ENCODE measurements at regions not wholly inside any gene's neighbourhood (a gene's known extent, or its start where the extent isn't known, plus 50 kb on each side); places are given as distances from the start of the nearest gene placed in this dataset.
"Not testable (repeated sequence)": the region's sequence is repeated elsewhere in the genome, so short reads cannot be mapped to it uniquely, and the experiment has no call there.

- H3K27me3 ChIP-seq (ENCODE audit: insufficient read depth, poor library complexity, severe bottlenecking); H3K4me3 ChIP-seq (replicated peaks; ENCODE audit: insufficient read depth, low read length); DNase-seq (ENCODE audit: low read depth in 1 of 2, low spot score in 1 of 2); H3K27ac ChIP-seq (replicated peaks): not testable (repeated sequence)
Observed at GRCh38 chr7:32775809-32776208, 115.8 kb downstream of the KBTBD2 start.

- no peak for DNase-seq (ENCODE audit: low read depth in 1 of 2, low spot score in 1 of 2)
- no peak for TF ChIP-seq POLR2AphosphoS5 (IDR thresholded peaks at IDR 0.05; ENCODE audit: low read depth)
- TF ChIP-seq REST (IDR thresholded peaks at IDR 0.05; ENCODE audit: insufficient replicate concordance, low read depth), result no peak
- TF ChIP-seq CTCF (IDR thresholded peaks at IDR 0.05; ENCODE audit: insufficient read depth, low read length), result no peak
- no peak for TF ChIP-seq SPI1 (IDR thresholded peaks at IDR 0.05; ENCODE audit: borderline replicate concordance, low read depth)
- no peak for TF ChIP-seq GABPA (IDR thresholded peaks at IDR 0.05; ENCODE audit: low read depth)
- no peaks in the 10 kb centered on the region for H3K27me3 ChIP-seq (ENCODE audit: insufficient read depth, poor library complexity, severe bottlenecking)
- no peak overlapping the region for H3K27ac ChIP-seq (replicated peaks)
- H3K4me3 ChIP-seq (replicated peaks; ENCODE audit: insufficient read depth, low read length), result no peak overlapping the region
Observed at GRCh38 chr7:32774541-32774951, 117.0 kb downstream of the KBTBD2 start.

GRCh38 chr7:32768866-32769510 is 122.6 kb downstream of the KBTBD2 start:
- not testable (repeated sequence) for DNase-seq (ENCODE audit: low read depth in 1 of 2, low spot score in 1 of 2); H3K27ac ChIP-seq (replicated peaks); H3K4me3 ChIP-seq (replicated peaks; ENCODE audit: insufficient read depth, low read length); H3K27me3 ChIP-seq (ENCODE audit: insufficient read depth, poor library complexity, severe bottlenecking)

- not testable (repeated sequence) for H3K4me3 ChIP-seq (replicated peaks; ENCODE audit: insufficient read depth, low read length); DNase-seq (ENCODE audit: low read depth in 1 of 2, low spot score in 1 of 2); H3K27ac ChIP-seq (replicated peaks); H3K27me3 ChIP-seq (ENCODE audit: insufficient read depth, poor library complexity, severe bottlenecking)
Observed at GRCh38 chr7:32768338-32768737, 123.2 kb downstream of the KBTBD2 start.

GRCh38 chr7:32765649-32766251 is 125.8 kb downstream of the KBTBD2 start:
- H3K27me3 ChIP-seq (ENCODE audit: insufficient read depth, poor library complexity, severe bottlenecking); DNase-seq (ENCODE audit: low read depth in 1 of 2, low spot score in 1 of 2): not testable (repeated sequence)

GRCh38 chr7:32765185-32765584 is 126.4 kb downstream of the KBTBD2 start:
- no peak overlapping the region for H3K4me3 ChIP-seq (replicated peaks; ENCODE audit: insufficient read depth, low read length)
- H3K27me3 ChIP-seq (ENCODE audit: insufficient read depth, poor library complexity, severe bottlenecking), result no peaks in the 10 kb centered on the region
- TF ChIP-seq CTCF (IDR thresholded peaks at IDR 0.05; ENCODE audit: insufficient read depth, low read length), result no peak
- no peak for TF ChIP-seq POLR2AphosphoS5 (IDR thresholded peaks at IDR 0.05; ENCODE audit: low read depth)
- no peak for TF ChIP-seq GABPA (IDR thresholded peaks at IDR 0.05; ENCODE audit: low read depth)
- TF ChIP-seq REST (IDR thresholded peaks at IDR 0.05; ENCODE audit: insufficient replicate concordance, low read depth), result no peak
- TF ChIP-seq SPI1 (IDR thresholded peaks at IDR 0.05; ENCODE audit: borderline replicate concordance, low read depth), result no peak
- DNase-seq (ENCODE audit: low read depth in 1 of 2, low spot score in 1 of 2), result no peak
- no peak overlapping the region for H3K27ac ChIP-seq (replicated peaks)

More at GRCh38 chr7:32765649-32766251, 125.8 kb downstream of the KBTBD2 start:
- not testable (repeated sequence) for H3K4me3 ChIP-seq (replicated peaks; ENCODE audit: insufficient read depth, low read length); H3K27ac ChIP-seq (replicated peaks)

Data from HL-60 (cell line).